PC-9 (cell line): ENCODE measurements at regions not wholly inside any gene's neighbourhood (a gene's known extent, or its start where the extent isn't known, plus 50 kb on each side); places are given as distances from the start of the nearest gene placed in this dataset.

Experiments
- BruUV-seq: library from RNA; stranded (reverse); fragments of 400-500 nt; replicated peaks from 2 replicates; lab custom pipeline; 2021; lab: Mats Ljungman, UMichigan
- CTCF ChIA-PET: fragments of 300-600 bp; sonication (Branson Sonifier 250); formaldehyde crosslinking; loops from one replicate; lab custom pipeline; 2022; ENCODE audit warnings: antibody characterized with exemption; lab: Charles Lee
- POLR2A ChIA-PET: fragments of 300-600 bp; sonication (Branson Sonifier 250); formaldehyde crosslinking; loops from one replicate; lab custom pipeline; 2022; ENCODE audit warnings: antibody characterized with exemption; ENCODE audit not compliant: unreplicated experiment; lab: Charles Lee
- DNase-seq, 2 experiments: peaks; one replicate each; pipeline versions ENCODE4 v3.0.0 to v3.0.0-alpha.2; 2015 to 2022; ENCODE audit warnings: mixed read lengths in 1 of 2
- H2AFZ ChIP-seq: fragments of 200-600 bp; sonication (generic); 2 replicates; pipeline ENCODE4 v1.8.1; 2017; ENCODE audit warnings: antibody characterized with exemption
- H3F3A ChIP-seq: fragments of 200-600 bp; sonication (generic); 2 replicates; pipeline ENCODE4 v1.8.1; 2017; ENCODE audit warnings: antibody characterized with exemption, mild to moderate bottlenecking, low read depth; ENCODE audit not compliant: insufficient read depth
- H3K27ac ChIP-seq: fragments of 200-600 bp; sonication (generic); 2 replicates; pipeline ENCODE4 v1.6.1; 2016; ENCODE audit warnings: mixed run types
- H3K27me3 ChIP-seq: fragments of 200-600 bp; sonication (generic); 2 replicates; pipeline ENCODE4 v1.6.1; 2016; ENCODE audit warnings: low read depth, mixed run types; ENCODE audit not compliant: insufficient read depth
- H3K36me3 ChIP-seq: fragments of 200-600 bp; sonication (generic); 2 replicates; pipeline ENCODE4 v1.6.1; 2016; ENCODE audit warnings: low read depth, mixed run types
- H3K4me1 ChIP-seq: fragments of 200-600 bp; sonication (generic); replicated peaks from 2 replicates; pipeline ENCODE4 v1.6.1; 2016; ENCODE audit warnings: mixed run types; ENCODE audit not compliant: insufficient read depth
- H3K4me2 ChIP-seq: fragments of 200-600 bp; sonication (generic); 2 replicates; pipeline ENCODE4 v1.6.1; 2017; ENCODE audit warnings: mixed run types
- H3K4me3 ChIP-seq: fragments of 200-600 bp; sonication (generic); 2 replicates; pipeline ENCODE4 v1.6.1; 2016; ENCODE audit warnings: mixed run types
- H3K79me2 ChIP-seq: fragments of 200-600 bp; sonication (generic); 2 replicates; pipeline ENCODE4 v1.6.1; 2017; ENCODE audit warnings: low read depth, mixed run types
- H3K9me2 ChIP-seq: fragments of 200-600 bp; sonication (generic); 2 replicates; pipeline ENCODE4 v1.8.1; 2017; ENCODE audit warnings: mild to moderate bottlenecking; ENCODE audit not compliant: insufficient read depth
- H3K9me3 ChIP-seq: fragments of 200-600 bp; sonication (generic); 2 replicates; pipeline ENCODE4 v1.8.1; 2016; ENCODE audit warnings: low read depth; ENCODE audit not compliant: insufficient read depth
- H4K20me1 ChIP-seq: fragments of 200-600 bp; sonication (generic); 2 replicates; pipeline ENCODE4 v1.8.1; 2017; ENCODE audit not compliant: insufficient read depth
- CTCF ChIP-seq: fragments of 200-600 bp; sonication (generic); conservative IDR thresholded peaks from 2 replicates; pipeline ENCODE4 v1.6.1; 2017; ENCODE audit warnings: mixed run types, antibody characterized with exemption, mild to moderate bottlenecking, moderate library complexity
- EZH2 ChIP-seq: fragments of 200-600 bp; sonication (generic); IDR thresholded peaks from 2 replicates; pipeline ENCODE4 v1.8.0; 2017; ENCODE audit warnings: antibody characterized with exemption, low read depth
- intact Hi-C: fragments of 100-400 bp; cut with micrococcal nuclease; formaldehyde crosslinking; loops from one replicate; pipeline ENCODE4 v1.10.0; 2022; ENCODE audit not compliant: unreplicated experiment

GRCh38 chr12:83758888-83759631 lies 1072.4 kb downstream of the TMTC2 start:
- TF ChIP-seq EZH2 (no peak), CTCF (no peak)
- H3K36me3 ChIP-seq, result no peaks in the 10 kb centered on the region
- POLR2A ChIA-PET, result no interaction called here

GRCh38 chr12:83753904-83754303 lies 1067.2 kb downstream of the TMTC2 start:
- BruUV-seq, result no TSS peak
- TF ChIP-seq EZH2 (no peak), CTCF (no peak)
- no peaks in the 10 kb centered on the region for H3K9me3 ChIP-seq
- no peak overlapping the region for H3K4me3 ChIP-seq
- no peaks in the 10 kb centered on the region for H3K27me3 ChIP-seq
- H3K9me2 ChIP-seq, result no peaks in the 10 kb centered on the region
- H3F3A ChIP-seq, result no peaks in the 10 kb centered on the region
- no peak overlapping the region for H2AFZ ChIP-seq
- no peaks in the 10 kb centered on the region for H3K4me1 ChIP-seq
- CTCF ChIA-PET, result no interaction called here
- no peak overlapping the region for H3K27ac ChIP-seq
- no peak for DNase-seq
- H4K20me1 ChIP-seq, result no peaks in the 10 kb centered on the region
- H3K36me3 ChIP-seq, result no peaks in the 10 kb centered on the region
- no peak overlapping the region for H3K4me2 ChIP-seq
- intact Hi-C loops, result no loop called here
- POLR2A ChIA-PET, result no interaction called here
- no peaks in the 10 kb centered on the region for H3K79me2 ChIP-seq

More at GRCh38 chr12:83758888-83759631, 1072.4 kb downstream of the TMTC2 start:
- Histone ChIP-seq H3K9me2 (no peaks in the 10 kb centered on the region), H3F3A (peaks cover 5% of the 10 kb centered on the region; the same call in 1 of the 2 replicates), H3K27ac (no peak overlapping the region), H2AFZ (no peak overlapping the region), H3K9me3 (0 out of 2 replicates have a peak, but pooled peaks cover 3% of the 10 kb centered on the region), H3K27me3 (no peaks in the 10 kb centered on the region), H4K20me1 (no peaks in the 10 kb centered on the region), H3K79me2 (no peaks in the 10 kb centered on the region), H3K4me1 (0 out of 2 replicates have a peak, but pooled peaks cover 7% of the 10 kb centered on the region), H3K4me2 (no peak overlapping the region), H3K4me3 (no peak overlapping the region)
- intact Hi-C loops, result no loop called here
- BruUV-seq, result no TSS peak
- DNase-seq, result no peak
- CTCF ChIA-PET, result no interaction called here

GRCh38 chr12:83753205-83753604 lies 1066.5 kb downstream of the TMTC2 start:
- Histone ChIP-seq H3K9me2 (no peaks in the 10 kb centered on the region), H2AFZ (no peak overlapping the region), H3K4me1 (no peaks in the 10 kb centered on the region), H3K27ac (no peak overlapping the region), H3K27me3 (no peaks in the 10 kb centered on the region), H3K36me3 (no peaks in the 10 kb centered on the region), H3F3A (no peaks in the 10 kb centered on the region), H4K20me1 (no peaks in the 10 kb centered on the region), H3K4me2 (no peak overlapping the region), H3K4me3 (no peak overlapping the region), H3K79me2 (no peaks in the 10 kb centered on the region), H3K9me3 (no peaks in the 10 kb centered on the region)
- ChIA-PET CTCF (no interaction called here), POLR2A (no interaction called here)
- no peak for DNase-seq
- no TSS peak for BruUV-seq
- intact Hi-C loops, result no loop called here
- TF ChIP-seq EZH2, result no peak
- TF ChIP-seq CTCF, result no peak
